T-cell (primary cell): ENCODE measurements at regions not wholly inside any gene's neighbourhood (a gene's known extent, or its start where the extent isn't known, plus 50 kb on each side); places are given as distances from the start of the nearest gene placed in this dataset.

Experiments
- ATAC-seq, 4 experiments: fragments of 200-7000 bp in 3 of 4; fragments of 150-1000 bp in 1 of 4; cut with Tn5 transposase; replicated peaks in 1 of 4; 1 replicate in 3 of 4; 2 replicates in 1 of 4; pipeline ENCODE4 v1.10.0; 2021; ENCODE audit warnings: moderate library complexity in 3 of 4, mild to moderate bottlenecking in 2 of 4, moderate number of reproducible peaks in 1 of 4
- CTCF ChIA-PET, 2 donors: fragments of 300-600 bp; sonication (Branson Sonifier 250); formaldehyde crosslinking; loops; one replicate each; lab custom pipeline; 2022; ENCODE audit warnings: antibody characterized with exemption in 2 of 2; lab: Charles Lee
- POLR2A ChIA-PET, 2 donors: fragments of 300-600 bp; sonication (Branson Sonifier 250); formaldehyde crosslinking; loops; one replicate each; lab custom pipeline; 2022; ENCODE audit warnings: antibody characterized with exemption in 2 of 2; lab: Charles Lee
- DNase-seq, 35 experiments: peaks; one replicate each; pipeline versions ENCODE4 v3.0.0 to v3.0.0-alpha.2; 2013 to 2023
- H3K27ac ChIP-seq: one replicate; pipeline ENCODE4 v1.5.1; 2013; ENCODE audit warnings: low read length
- H3K27me3 ChIP-seq, 2 experiments: replicated peaks in 1 of 2; 1 replicate in 1 of 2; 2 replicates in 1 of 2; pipeline versions ENCODE4 v1.6.1 to v1.7.0; 2013; ENCODE audit warnings: low read length in 1 of 2, mixed read lengths in 1 of 2; ENCODE audit not compliant: control insufficient read depth in 2 of 2, insufficient read depth in 2 of 2; ENCODE audit errors: extremely low read depth in 1 of 2
- H3K36me3 ChIP-seq, 2 donors: 1 replicate in 1 of 2; 2 replicates in 1 of 2; pipeline versions ENCODE4 v1.6.1 to v1.7.0; 2013; ENCODE audit warnings: low read length in 1 of 2; ENCODE audit not compliant: control insufficient read depth in 2 of 2, insufficient read depth in 1 of 2; ENCODE audit errors: extremely low read depth in 1 of 2
- H3K4me1 ChIP-seq, 2 experiments: 1 replicate in 1 of 2; 2 replicates in 1 of 2; pipeline versions ENCODE4 v1.6.1 to v1.7.0; 2013; ENCODE audit warnings: low read length in 2 of 2, mixed read lengths in 1 of 2; ENCODE audit not compliant: insufficient read depth in 2 of 2, control insufficient read depth in 1 of 2; ENCODE audit errors: extremely low read depth in 1 of 2
- H3K4me3 ChIP-seq, 2 donors: 1 replicate in 1 of 2; 2 replicates in 1 of 2; pipeline versions ENCODE4 v1.5.1 to v1.7.0; 2013; ENCODE audit warnings: mild to moderate bottlenecking in 2 of 2, low read length in 1 of 2, moderate library complexity in 1 of 2; ENCODE audit not compliant: control insufficient read depth in 1 of 2; ENCODE audit errors: extremely low read depth in 1 of 2
- H3K9me3 ChIP-seq: 2 replicates; pipeline ENCODE4 v1.7.0; 2013
- H3K27ac Mint-ChIP-seq, 2 donors: one replicate each; pipeline ENCODE4 v1.8.0; 2020 to 2021; ENCODE audit warnings: mild to moderate bottlenecking in 2 of 2, mixed read lengths in 2 of 2
- H3K27me3 Mint-ChIP-seq, 2 donors: one replicate each; pipeline ENCODE4 v1.8.0; 2021 to 2022; ENCODE audit warnings: mixed read lengths in 2 of 2
- H3K36me3 Mint-ChIP-seq: one replicate; pipeline ENCODE4 v1.8.0; 2021; ENCODE audit warnings: mixed read lengths
- H3K4me1 Mint-ChIP-seq, 3 donors: one replicate each; pipeline ENCODE4 v1.8.0; 2020 to 2022; ENCODE audit warnings: mixed read lengths in 3 of 3, mild to moderate bottlenecking in 1 of 3
- H3K4me3 Mint-ChIP-seq, 3 donors: one replicate each; pipeline ENCODE4 v1.8.0; 2020 to 2022; ENCODE audit warnings: mild to moderate bottlenecking in 3 of 3, mixed read lengths in 3 of 3, moderate library complexity in 3 of 3
- H3K9me3 Mint-ChIP-seq, 3 donors: one replicate each; pipeline ENCODE4 v1.8.0; 2020 to 2022; ENCODE audit warnings: mixed read lengths in 3 of 3
- WGBS: methylation state at CpG from one replicate; pipeline ENCODE4 v1.1.5; 2013; ENCODE audit warnings: missing lambda C conversion rate; ENCODE audit not compliant: insufficient coverage; 5-methylcytosine and 5-hydroxymethylcytosine counted together

- Mint-ChIP-seq H3K4me1 (peaks cover 61 to 71% (median 65%) of the 10 kb centered on the region in 3 donors), H3K4me3 (no peak overlapping the region), H3K27ac (peak overlapping the region; percentile 39 to 85), H3K9me3 (peaks cover 0 to 6% (median 6%) of the 10 kb centered on the region in 3 donors), H3K36me3 (peaks cover 10% of the 10 kb centered on the region), H3K27me3 (no peaks in the 10 kb centered on the region)
- H3K36me3 ChIP-seq, result no peaks in the 10 kb centered on the region
- no peaks in the 10 kb centered on the region for H3K27me3 ChIP-seq
- H3K4me1 ChIP-seq, result peaks cover 12 to 55% of the 10 kb centered on the region in 2 experiments
- POLR2A ChIA-PET, result no interaction called here
- ATAC-seq (peak in 3 of 4 experiments; percentile 3 to 40 (median 9)), DNase-seq (peak in 7 of 35 experiments; percentile 13 to 62 (median 30))
- H3K4me3 ChIP-seq, result no peak overlapping the region
- no peaks in the 10 kb centered on the region for H3K9me3 ChIP-seq
- WGBS, result 56% methylated on average over 11 of the region's 17 CpGs
- CTCF ChIA-PET, result no interaction called here
- H3K27ac ChIP-seq, result no peak overlapping the region
Measured at GRCh38 chr1:25001125-25001915, 71.2 kb upstream of the RUNX3 start.

- whole genome bisulfite sequencing, result 94% methylated on average over 3 of the region's 4 CpGs
- H3K36me3 ChIP-seq, result no peaks in the 10 kb centered on the region
- peak overlapping the region in 1 of 3 donors; percentile 6 for H3K4me3 Mint-ChIP-seq
- peaks cover 10% of the 10 kb centered on the region for H3K36me3 Mint-ChIP-seq
- H3K4me1 Mint-ChIP-seq, result peaks cover 65 to 82% (median 75%) of the 10 kb centered on the region in 3 donors
- H3K27me3 ChIP-seq, result no peaks in the 10 kb centered on the region
- H3K4me1 ChIP-seq, result peaks cover 20 to 65% of the 10 kb centered on the region in 2 experiments
- H3K4me3 ChIP-seq, result no peak overlapping the region
- CTCF ChIA-PET, result no interaction called here
- H3K27ac Mint-ChIP-seq, result peak overlapping the region; percentile 74 to 85
- H3K27me3 Mint-ChIP-seq, result no peaks in the 10 kb centered on the region
- DNase-seq (no peak), ATAC-seq (no peak)
- no peak overlapping the region for H3K27ac ChIP-seq
- POLR2A ChIA-PET, result no interaction called here
- peaks cover 0 to 6% (median 6%) of the 10 kb centered on the region in 3 donors for H3K9me3 Mint-ChIP-seq
- H3K9me3 ChIP-seq, result no peaks in the 10 kb centered on the region
Measured at GRCh38 chr1:24999906-25000305, 69.8 kb upstream of the RUNX3 start.

- no peaks in the 10 kb centered on the region for H3K9me3 ChIP-seq
- H3K4me1 Mint-ChIP-seq, result peaks cover 69 to 82% (median 76%) of the 10 kb centered on the region in 3 donors
- ATAC-seq (no peak), DNase-seq (no peak)
- H3K4me1 ChIP-seq, result peaks cover 25 to 68% of the 10 kb centered on the region in 2 experiments
- H3K27me3 Mint-ChIP-seq, result no peaks in the 10 kb centered on the region
- H3K36me3 Mint-ChIP-seq, result peaks cover 10% of the 10 kb centered on the region
- H3K27me3 ChIP-seq, result no peaks in the 10 kb centered on the region
- H3K9me3 Mint-ChIP-seq, result peaks cover 0 to 6% (median 6%) of the 10 kb centered on the region in 3 donors
- H3K36me3 ChIP-seq, result no peaks in the 10 kb centered on the region
- no peak overlapping the region for H3K4me3 ChIP-seq
- POLR2A ChIA-PET, result interaction anchor here in 1 of 2 donors (0.6 kb wide), 1 partner anchor 494 kb away, joined by 3 read pairs; no protein-coding TSS in a partner anchor
- H3K27ac ChIP-seq, result no peak overlapping the region
- CTCF ChIA-PET, result interaction anchor here in 1 of 2 donors (0.5 kb wide), 1 partner anchor 150 kb away, joined by 3 read pairs; no protein-coding TSS in a partner anchor
- peak overlapping the region; percentile 74 to 85 for H3K27ac Mint-ChIP-seq
- H3K4me3 Mint-ChIP-seq, result no peak overlapping the region
- 96% methylated on average over 9 of the region's 10 CpGs for WGBS
Measured at GRCh38 chr1:24999426-24999825, 69.3 kb upstream of the RUNX3 start.

- no peaks in the 10 kb centered on the region for H3K36me3 ChIP-seq
- CTCF ChIA-PET, result interaction anchor here in 1 of 2 donors (0.5 kb wide), 1 partner anchor 149 kb away, joined by 3 read pairs; no protein-coding TSS in a partner anchor
- Mint-ChIP-seq H3K27ac (peak overlapping the region; percentile 74 to 85), H3K9me3 (peaks cover 0 to 6% (median 6%) of the 10 kb centered on the region in 3 donors), H3K4me3 (no peak overlapping the region), H3K36me3 (peaks cover 10% of the 10 kb centered on the region), H3K27me3 (no peaks in the 10 kb centered on the region), H3K4me1 (peaks cover 76 to 84% (median 78%) of the 10 kb centered on the region in 3 donors)
- H3K4me1 ChIP-seq, result peaks cover 32 to 74% of the 10 kb centered on the region in 2 experiments
- H3K27me3 ChIP-seq, result no peaks in the 10 kb centered on the region
- H3K27ac ChIP-seq, result no peak overlapping the region
- WGBS, result 86% methylated on average over 12 of the region's 12 CpGs
- no peaks in the 10 kb centered on the region for H3K9me3 ChIP-seq
- DNase-seq (no peak), ATAC-seq (no peak)
- POLR2A ChIA-PET, result interaction anchor here (0.6 to 1.0 kb wide), 3 partner anchors 13 to 493 kb away, joined by 3 to 8 read pairs (median 3); partner anchors contain the start of gene RUNX3 (in 1 of the 2)
- H3K4me3 ChIP-seq, result no peak overlapping the region
Measured at GRCh38 chr1:24998563-24999245, 68.6 kb upstream of the RUNX3 start.

GRCh38 chr1:24996983-24997893, 67.2 kb upstream of the RUNX3 start:
- CTCF ChIA-PET, result interaction anchor here in 1 of 2 donors (1.2 kb wide), 1 partner anchor 25 kb away, joined by 4 read pairs; no protein-coding TSS in a partner anchor
- no peaks in the 10 kb centered on the region for H3K9me3 ChIP-seq
- peaks cover 10% of the 10 kb centered on the region for H3K36me3 Mint-ChIP-seq
- peaks cover 0 to 6% (median 6%) of the 10 kb centered on the region in 3 donors for H3K9me3 Mint-ChIP-seq
- WGBS, result 33% methylated on average over 11 of the region's 14 CpGs
- H3K4me3 ChIP-seq, result no peak overlapping the region
- POLR2A ChIA-PET, result interaction anchor here (0.5 to 1.0 kb wide), 5 partner anchors 9 to 119 kb away, joined by 3 to 10 read pairs (median 6); partner anchors contain the start of gene RUNX3 (in 1 of the 2)
- no peaks in the 10 kb centered on the region for H3K36me3 ChIP-seq
- DNase-seq (peak in 32 of 35 experiments; percentile 15 to 69 (median 42)), ATAC-seq (peak; percentile 57 to 73 (median 63))
- peaks cover 46 to 88% of the 10 kb centered on the region in 2 experiments for H3K4me1 ChIP-seq
- H3K4me1 Mint-ChIP-seq, result peaks cover 85 to 92% (median 87%) of the 10 kb centered on the region in 3 donors
- peak overlapping the region in 2 of 3 donors; percentile 4 to 87 for H3K4me3 Mint-ChIP-seq
- H3K27ac Mint-ChIP-seq, result peak overlapping the region; percentile 86 to 99
- H3K27me3 ChIP-seq, result no peaks in the 10 kb centered on the region
- H3K27me3 Mint-ChIP-seq, result no peaks in the 10 kb centered on the region
- H3K27ac ChIP-seq, result peak overlapping the region; percentile 62
